OCI-LY3 (cell line): ENCODE measurements at regions not wholly inside any gene's neighbourhood (a gene's known extent, or its start where the extent isn't known, plus 50 kb on each side); places are given as distances from the start of the nearest gene placed in this dataset.

Experiments
- CTCF ChIP-seq: fragments of 200-600, 300-600 bp; sonication (generic); IDR thresholded peaks from 2 replicates; pipeline ENCODE4 v1.5.1; 2014; ENCODE audit warnings: antibody characterized with exemption, low read length, low read depth
- EZH2phosphoT487 ChIP-seq: fragments of 200-600 bp; shearing (Covaris generic); IDR thresholded peaks from 2 replicates; pipeline ENCODE4 v1.6.1; 2018; ENCODE audit warnings: antibody characterized with exemption, mixed run types, low read depth

GRCh38 chr5:96143450-96143849, 181.8 kb upstream of the ELL2 start:
- no peak for TF ChIP-seq CTCF
- no peak for TF ChIP-seq EZH2phosphoT487
